Neural progenitor cell (in vitro differentiated cells): ENCODE measurements at regions not wholly inside any gene's neighbourhood (a gene's known extent, or its start where the extent isn't known, plus 50 kb on each side); places are given as distances from the start of the nearest gene placed in this dataset.

ENCODE experiments used
- DNase-seq: peaks from one replicate; pipeline ENCODE4 v3.0.0-alpha.2; 2016; ENCODE audit warnings: low spot score
- H2AFZ ChIP-seq: fragments of 200-600 bp; sonication (generic); replicated peaks from 2 replicates; pipeline ENCODE4 v1.6.1; 2016; ENCODE audit warnings: antibody characterized with exemption
- H3F3A ChIP-seq: fragments of 200-600 bp; sonication (generic); 2 replicates; pipeline ENCODE4 v1.6.1; 2016; ENCODE audit warnings: antibody characterized with exemption, low read depth
- H3K27ac ChIP-seq: fragments of 200-600 bp; sonication (generic); 2 replicates; pipeline ENCODE4 v1.5.1; 2016; ENCODE audit warnings: mild to moderate bottlenecking
- H3K27me3 ChIP-seq: fragments of 200-600 bp; sonication (generic); 2 replicates; pipeline ENCODE4 v1.6.1; 2016; ENCODE audit warnings: mild to moderate bottlenecking, moderate library complexity
- H3K36me3 ChIP-seq: fragments of 200-600 bp; sonication (generic); 2 replicates; pipeline ENCODE4 v1.5.1; 2016
- H3K4me1 ChIP-seq: fragments of 200-600 bp; sonication (generic); 2 replicates; pipeline ENCODE4 v1.6.1; 2016; ENCODE audit warnings: mixed run types
- H3K4me2 ChIP-seq: fragments of 200-600 bp; sonication (generic); 2 replicates; pipeline ENCODE4 v1.6.1; 2016
- H3K4me3 ChIP-seq: fragments of 200-600 bp; sonication (generic); 2 replicates; pipeline ENCODE4 v1.5.1; 2016
- H3K79me2 ChIP-seq: fragments of 200-600 bp; sonication (generic); 2 replicates; pipeline ENCODE4 v1.6.1; 2016; ENCODE audit warnings: low read depth
- H3K9ac ChIP-seq: fragments of 200-600 bp; sonication (generic); 2 replicates; pipeline ENCODE4 v1.6.1; 2016
- H3K9me3 ChIP-seq: fragments of 200-600 bp; sonication (generic); 2 replicates; pipeline ENCODE4 v1.5.1; 2016; ENCODE audit warnings: low read depth
- H4K20me1 ChIP-seq: fragments of 200-600 bp; sonication (generic); 2 replicates; pipeline ENCODE4 v1.6.1; 2016; ENCODE audit warnings: low read depth
- H3K27ac Mint-ChIP-seq: 3 replicates; pipeline ENCODE4 v1.8.0; 2021; ENCODE audit warnings: mixed read lengths
- H3K27me3 Mint-ChIP-seq: 2 replicates; pipeline ENCODE4 v1.8.0; 2022; ENCODE audit warnings: low read depth, mild to moderate bottlenecking, inconsistent platforms, moderate library complexity, mixed read lengths; ENCODE audit not compliant: insufficient read depth
- H3K36me3 Mint-ChIP-seq: 3 replicates; pipeline ENCODE4 v1.8.0; 2021; ENCODE audit warnings: mixed read lengths
- H3K4me1 Mint-ChIP-seq: 3 replicates; pipeline ENCODE4 v1.8.0; 2021; ENCODE audit warnings: mixed read lengths
- H3K4me3 Mint-ChIP-seq: 3 replicates; pipeline ENCODE4 v1.8.0; 2021; ENCODE audit warnings: mild to moderate bottlenecking, moderate library complexity, mixed read lengths
- H3K9me3 Mint-ChIP-seq: 3 replicates; pipeline ENCODE4 v1.8.0; 2020; ENCODE audit warnings: mixed read lengths
- EZH2 ChIP-seq: fragments of 200-600 bp; sonication (generic); IDR thresholded peaks from 2 replicates; pipeline ENCODE4 v1.6.1; 2017; ENCODE audit warnings: antibody characterized with exemption, mild to moderate bottlenecking, moderate library complexity
- EZH2phosphoT487 ChIP-seq: fragments of 200-600 bp; sonication (generic); IDR thresholded peaks from 2 replicates; pipeline ENCODE4 v1.6.1; 2017; ENCODE audit warnings: antibody characterized with exemption
- TF ChIP-seq, protein P1 (sequence below): fragments of 200-600 bp; sonication (generic); IDR thresholded peaks from 2 replicates; pipeline ENCODE4 v1.5.1; 2017; ENCODE audit warnings: antibody characterized with exemption, mild to moderate bottlenecking

DNA sequence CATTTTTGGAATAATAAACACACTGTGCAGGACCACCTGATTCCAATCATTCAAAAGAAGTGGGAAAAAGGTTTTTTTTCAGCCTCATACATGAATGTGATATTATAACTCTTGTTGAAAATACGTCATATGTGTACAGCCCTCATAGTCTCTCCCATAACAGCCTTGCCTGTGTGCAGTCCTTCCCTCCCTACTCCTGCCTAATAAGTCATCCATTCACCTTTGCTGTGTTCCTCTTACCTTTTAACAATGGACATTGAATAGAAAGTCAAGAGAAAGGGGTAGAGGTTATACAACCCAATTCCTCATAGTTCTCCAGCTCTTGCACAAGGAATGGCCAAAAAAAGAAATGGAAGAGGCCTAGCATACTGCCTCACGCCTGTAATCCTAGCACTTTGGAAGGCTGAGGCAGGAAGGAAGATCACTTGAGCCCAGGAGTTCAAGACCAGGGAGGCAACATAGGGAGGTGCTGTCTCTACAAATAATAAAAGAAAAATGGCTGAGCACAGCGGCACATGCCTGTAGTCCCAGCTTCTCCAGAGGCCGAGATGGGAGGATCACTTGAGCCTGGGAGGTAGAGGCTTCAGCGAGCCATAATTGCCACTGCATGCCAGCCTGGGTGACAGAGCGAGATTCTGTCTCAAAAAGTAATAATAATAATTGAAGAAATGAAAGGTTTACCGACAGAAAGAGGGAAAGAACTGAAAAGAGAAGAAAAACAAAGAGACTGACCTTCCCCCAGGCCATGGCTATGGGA lies 356.1 kb upstream of the KIF2A start:
- H3K4me1 Mint-ChIP-seq = no peaks in the 10 kb centered on the region
- H3K27ac ChIP-seq = no peak overlapping the region
- no peaks in the 10 kb centered on the region for H3K27me3 Mint-ChIP-seq

DNA sequence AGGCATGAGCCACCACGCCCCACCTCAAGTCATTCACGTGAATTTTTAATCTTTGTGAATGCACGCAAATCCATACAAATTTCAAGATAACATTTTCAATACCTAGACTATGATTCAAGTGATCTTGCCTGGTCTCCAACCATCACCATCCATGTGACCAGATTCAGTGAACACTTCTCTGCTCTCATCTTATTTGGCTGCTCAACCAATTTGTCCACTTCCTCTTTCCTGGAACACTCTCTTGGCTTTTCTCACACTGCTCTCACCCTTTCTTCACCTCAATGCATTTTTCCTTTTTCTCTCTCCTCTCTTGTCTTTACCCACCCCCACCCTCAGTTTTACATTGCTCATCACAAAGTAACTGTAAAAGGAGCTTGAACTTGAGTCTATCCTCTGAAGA lies 354.7 kb upstream of the KIF2A start:
- H3K4me2 ChIP-seq = no peak overlapping the region
- H3K4me1 ChIP-seq = no peaks in the 10 kb centered on the region
- H3F3A ChIP-seq = no peaks in the 10 kb centered on the region
- TF ChIP-seq EZH2 (no peak), EZH2phosphoT487 (no peak)
- TF ChIP-seq, protein P1, sequence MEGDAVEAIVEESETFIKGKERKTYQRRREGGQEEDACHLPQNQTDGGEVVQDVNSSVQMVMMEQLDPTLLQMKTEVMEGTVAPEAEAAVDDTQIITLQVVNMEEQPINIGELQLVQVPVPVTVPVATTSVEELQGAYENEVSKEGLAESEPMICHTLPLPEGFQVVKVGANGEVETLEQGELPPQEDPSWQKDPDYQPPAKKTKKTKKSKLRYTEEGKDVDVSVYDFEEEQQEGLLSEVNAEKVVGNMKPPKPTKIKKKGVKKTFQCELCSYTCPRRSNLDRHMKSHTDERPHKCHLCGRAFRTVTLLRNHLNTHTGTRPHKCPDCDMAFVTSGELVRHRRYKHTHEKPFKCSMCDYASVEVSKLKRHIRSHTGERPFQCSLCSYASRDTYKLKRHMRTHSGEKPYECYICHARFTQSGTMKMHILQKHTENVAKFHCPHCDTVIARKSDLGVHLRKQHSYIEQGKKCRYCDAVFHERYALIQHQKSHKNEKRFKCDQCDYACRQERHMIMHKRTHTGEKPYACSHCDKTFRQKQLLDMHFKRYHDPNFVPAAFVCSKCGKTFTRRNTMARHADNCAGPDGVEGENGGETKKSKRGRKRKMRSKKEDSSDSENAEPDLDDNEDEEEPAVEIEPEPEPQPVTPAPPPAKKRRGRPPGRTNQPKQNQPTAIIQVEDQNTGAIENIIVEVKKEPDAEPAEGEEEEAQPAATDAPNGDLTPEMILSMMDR = no peak
- no peak for DNase-seq
- H3K27me3 ChIP-seq = no peaks in the 10 kb centered on the region
- no peak overlapping the region for H3K9ac ChIP-seq
- Mint-ChIP-seq H3K9me3 (no peaks in the 10 kb centered on the region), H3K4me3 (no peak overlapping the region), H3K27ac (no peak overlapping the region), H3K4me1 (no peaks in the 10 kb centered on the region), H3K27me3 (no peaks in the 10 kb centered on the region), H3K36me3 (no peaks in the 10 kb centered on the region)
- no peak overlapping the region for H3K27ac ChIP-seq
- no peaks in the 10 kb centered on the region for H4K20me1 ChIP-seq
- no peaks in the 10 kb centered on the region for H3K36me3 ChIP-seq
- H3K79me2 ChIP-seq = no peaks in the 10 kb centered on the region
- no peak overlapping the region for H2AFZ ChIP-seq
- H3K4me3 ChIP-seq = no peak overlapping the region
- H3K9me3 ChIP-seq = no peaks in the 10 kb centered on the region

More for the DNA sequence above, 356.1 kb upstream of the KIF2A start:
- H3K27ac Mint-ChIP-seq = no peak overlapping the region
- Histone ChIP-seq H3K79me2 (no peaks in the 10 kb centered on the region), H2AFZ (no peak overlapping the region), H3K4me2 (no peak overlapping the region), H3K4me3 (no peak overlapping the region), H3F3A (no peaks in the 10 kb centered on the region), H3K4me1 (no peaks in the 10 kb centered on the region), H4K20me1 (no peaks in the 10 kb centered on the region), H3K9ac (no peak overlapping the region), H3K9me3 (no peaks in the 10 kb centered on the region), H3K36me3 (no peaks in the 10 kb centered on the region), H3K27me3 (no peaks in the 10 kb centered on the region)
- no peak for DNase-seq
- H3K36me3 Mint-ChIP-seq = no peaks in the 10 kb centered on the region
- TF ChIP-seq EZH2 (no peak), EZH2phosphoT487 (no peak)
- TF ChIP-seq, protein P1 = no peak
- no peak overlapping the region for H3K4me3 Mint-ChIP-seq
- H3K9me3 Mint-ChIP-seq = no peaks in the 10 kb centered on the region

DNA sequence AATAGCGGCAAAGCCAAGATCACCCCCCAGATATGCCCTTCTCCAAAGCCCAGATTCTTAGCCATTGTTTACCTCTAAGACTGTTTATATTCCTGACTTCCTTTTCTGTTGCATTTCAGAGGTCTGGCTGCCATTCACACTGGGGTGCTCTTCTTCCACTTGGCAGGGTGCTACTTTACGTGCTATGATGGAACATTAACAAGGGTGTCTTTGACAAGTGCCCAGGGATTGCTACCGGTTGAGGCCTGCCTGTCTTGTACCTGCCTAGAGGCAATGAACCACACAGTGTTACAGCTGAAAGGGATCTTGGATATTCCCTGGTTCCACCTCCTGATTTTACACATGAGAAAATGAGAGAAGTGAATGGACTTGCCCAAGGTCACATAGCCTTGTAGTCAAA lies 352.1 kb upstream of the KIF2A start:
- Mint-ChIP-seq H3K4me1 (no peaks in the 10 kb centered on the region), H3K27me3 (no peaks in the 10 kb centered on the region), H3K9me3 (no peaks in the 10 kb centered on the region), H3K4me3 (no peak overlapping the region), H3K36me3 (no peaks in the 10 kb centered on the region), H3K27ac (no peak overlapping the region)
- TF ChIP-seq, protein P1 = no peak
- TF ChIP-seq EZH2phosphoT487 (no peak), EZH2 (no peak)
- Histone ChIP-seq H3K4me3 (no peak overlapping the region), H3K27me3 (no peaks in the 10 kb centered on the region), H4K20me1 (no peaks in the 10 kb centered on the region), H2AFZ (no peak overlapping the region), H3K9me3 (no peaks in the 10 kb centered on the region), H3K9ac (no peak overlapping the region), H3F3A (no peaks in the 10 kb centered on the region), H3K4me2 (no peak overlapping the region), H3K4me1 (no peaks in the 10 kb centered on the region), H3K79me2 (no peaks in the 10 kb centered on the region), H3K27ac (no peak overlapping the region), H3K36me3 (no peaks in the 10 kb centered on the region)
- DNase-seq = no peak
